SK-N-SH (cell line): ENCODE measurements at regions not wholly inside any gene's neighbourhood (a gene's known extent, or its start where the extent isn't known, plus 50 kb on each side); places are given as distances from the start of the nearest gene placed in this dataset.
"Not testable (repeated sequence)": the region's sequence is repeated elsewhere in the genome, so short reads cannot be mapped to it uniquely, and the experiment has no call there.

Experiments
- CTCF ChIA-PET: fragments of 300-600, 350-600 bp; formaldehyde crosslinking; extraction: SDS; loops from one replicate; lab custom pipeline; 2021; lab: Yijun Ruan, JAX
- POLR2A ChIA-PET: fragments of 350-600 bp; sonication (Branson Sonifier 250); formaldehyde crosslinking; extraction: SDS; loops from one replicate; lab custom pipeline; 2020; ENCODE audit warnings: antibody characterized with exemption, inconsistent platforms; lab: Yijun Ruan, JAX
- DNase-seq: peaks from one replicate; pipeline ENCODE4 v3.0.0; 2012
- H2AFZ ChIP-seq: fragments of 200-600 bp; sonication (generic); 2 replicates; pipeline ENCODE4 v1.8.1; 2016; ENCODE audit warnings: antibody characterized with exemption, mild to moderate bottlenecking, low read depth
- H3F3A ChIP-seq: fragments of 200-600 bp; sonication (generic); replicated peaks from 2 replicates; pipeline ENCODE3; 2016; ENCODE audit warnings: antibody characterized with exemption, mild to moderate bottlenecking; ENCODE audit not compliant: insufficient read depth
- H3K27ac ChIP-seq, 2 experiments: fragments of 200-500 bp in 1 of 2; fragments of 200-600 bp in 1 of 2; sonication (Bioruptor generic) in 1 of 2; sonication (generic), shearing (Covaris generic) in 1 of 2; 2 replicates each; pipeline versions ENCODE4 v1.5.1 to v1.6.1; 2014 to 2016; ENCODE audit warnings: low read depth in 2 of 2, inconsistent platforms in 1 of 2, low read length in 1 of 2, mild to moderate bottlenecking in 1 of 2, mixed read lengths in 1 of 2
- H3K27me3 ChIP-seq: fragments of 200-600 bp; sonication (generic), shearing (Covaris generic); 2 replicates; pipeline ENCODE4 v1.6.1; 2016; ENCODE audit warnings: mixed run types; ENCODE audit not compliant: insufficient read depth
- H3K36me3 ChIP-seq, 2 experiments: fragments of 200-500 bp in 1 of 2; fragments of 200-600 bp in 1 of 2; sonication (Bioruptor generic) in 1 of 2; sonication (generic) in 1 of 2; replicated peaks in 1 of 2; 2 replicates each; pipeline versions ENCODE3 to v1.5.1; 2014 to 2016; ENCODE audit warnings: low read length in 1 of 2, mild to moderate bottlenecking in 1 of 2; ENCODE audit not compliant: insufficient read depth in 2 of 2, control insufficient read depth in 1 of 2
- H3K4me1 ChIP-seq, 2 experiments: fragments of 200-500 bp in 1 of 2; fragments of 200-600 bp in 1 of 2; sonication (Bioruptor generic) in 1 of 2; sonication (generic), shearing (Covaris generic) in 1 of 2; 2 replicates each; pipeline versions ENCODE4 v1.5.1 to v1.6.1; 2014 to 2016; ENCODE audit warnings: low read depth in 1 of 2, low read length in 1 of 2, mixed run types in 1 of 2; ENCODE audit not compliant: insufficient read depth in 2 of 2, control insufficient read depth in 1 of 2
- H3K4me2 ChIP-seq: fragments of 200-600 bp; sonication (generic), shearing (Covaris generic); 2 replicates; pipeline ENCODE4 v1.6.1; 2017; ENCODE audit warnings: mixed run types
- H3K4me3 ChIP-seq, 2 experiments: fragments of 200-500 bp in 1 of 2; fragments of 200-600 bp in 1 of 2; sonication (Bioruptor generic) in 1 of 2; sonication (generic), shearing (Covaris generic) in 1 of 2; 2 replicates each; pipeline versions ENCODE4 v1.5.1 to v1.8.1; 2014 to 2016; ENCODE audit warnings: low read depth in 2 of 2, inconsistent platforms in 1 of 2, low read length in 1 of 2, mild to moderate bottlenecking in 1 of 2, mixed read lengths in 1 of 2, moderate library complexity in 1 of 2
- H3K79me2 ChIP-seq: fragments of 200-600 bp; sonication (generic); 2 replicates; pipeline ENCODE4 v1.8.1; 2017; ENCODE audit warnings: mild to moderate bottlenecking; ENCODE audit not compliant: insufficient read depth
- H3K9ac ChIP-seq: fragments of 200-600 bp; sonication (generic); 2 replicates; pipeline ENCODE4 v1.6.1; 2017; ENCODE audit warnings: mixed run types
- H3K9me2 ChIP-seq: fragments of 200-600 bp; sonication (generic); 2 replicates; pipeline ENCODE4 v1.6.1; 2017; ENCODE audit warnings: mixed run types
- H3K9me3 ChIP-seq: fragments of 200-600 bp; sonication (generic); 2 replicates; pipeline ENCODE4 v1.6.1; 2017; ENCODE audit warnings: mixed run types, mild to moderate bottlenecking, moderate library complexity
- H4K20me1 ChIP-seq: fragments of 200-600 bp; sonication (generic); 2 replicates; pipeline ENCODE4 v1.6.1; 2017; ENCODE audit warnings: mild to moderate bottlenecking, mixed run types; ENCODE audit not compliant: insufficient read depth
- CHD2 ChIP-seq: fragments of 150-350 bp; IDR thresholded peaks from 2 replicates; pipeline ENCODE4 v1.6.1; 2018; ENCODE audit warnings: low read length; ENCODE audit not compliant: partially characterized antibody
- EZH2phosphoT487 ChIP-seq: fragments of 200-600 bp; sonication (generic); IDR thresholded peaks from 2 replicates; pipeline ENCODE4 v1.6.1; 2017; ENCODE audit warnings: low read depth, mixed run types, mild to moderate bottlenecking, antibody characterized with exemption, moderate library complexity, borderline replicate concordance
- GABPA ChIP-seq: IDR thresholded peaks from 2 replicates; pipeline ENCODE4 v1.4.0; 2012; ENCODE audit warnings: low read depth, mild to moderate bottlenecking
- JUND ChIP-seq: IDR thresholded peaks from 2 replicates; pipeline ENCODE4 v1.4.0; 2012
- MXI1 ChIP-seq: IDR thresholded peaks from 2 replicates; pipeline ENCODE4 v1.6.1; 2012; ENCODE audit warnings: mild to moderate bottlenecking, low read depth, low read length, improper control_type of control experiment
- NRF1 ChIP-seq: IDR thresholded peaks from 2 replicates; pipeline ENCODE4 v1.6.1; 2012; ENCODE audit warnings: low read depth, mild to moderate bottlenecking, low read length
- PBX3 ChIP-seq: IDR thresholded peaks from 2 replicates; pipeline ENCODE4; 2012
- POLR2AphosphoS5 ChIP-seq: IDR thresholded peaks from 2 replicates; pipeline ENCODE4 v1.6.1; 2012; ENCODE audit warnings: low read depth, low read length
- RAD21 ChIP-seq: IDR thresholded peaks from 2 replicates; pipeline ENCODE4 v1.6.1; 2012; ENCODE audit warnings: mild to moderate bottlenecking, low read length
- RFX5 ChIP-seq: IDR thresholded peaks from 2 replicates; pipeline ENCODE4 v1.6.1; 2012; ENCODE audit warnings: mild to moderate bottlenecking, improper control_type of control experiment, low read length
- RXRA ChIP-seq: IDR thresholded peaks from 2 replicates; pipeline ENCODE4 v1.4.0; 2012; ENCODE audit warnings: low read depth, mild to moderate bottlenecking, borderline replicate concordance
- SIN3A ChIP-seq: IDR thresholded peaks from 2 replicates; pipeline ENCODE4 v1.6.1; 2012; ENCODE audit warnings: low read depth, mild to moderate bottlenecking, low read length, moderate library complexity, borderline replicate concordance
- SMC3 ChIP-seq: IDR thresholded peaks from 2 replicates; pipeline ENCODE4 v1.6.1; 2012; ENCODE audit warnings: low read depth, low read length, improper control_type of control experiment
- TAF1 ChIP-seq: IDR thresholded peaks from 2 replicates; pipeline ENCODE4 v1.6.1; 2012; ENCODE audit warnings: low read depth, mild to moderate bottlenecking, low read length, moderate library complexity, borderline replicate concordance
- USF2 ChIP-seq: fragments of 150-350 bp; IDR thresholded peaks from 2 replicates; pipeline ENCODE4 v1.6.1; 2017; ENCODE audit warnings: antibody characterized with exemption, low read length, low read depth, borderline replicate concordance
- YY1 ChIP-seq: IDR thresholded peaks from 2 replicates; pipeline ENCODE4 v1.4.0; 2012; ENCODE audit warnings: low read depth, mild to moderate bottlenecking
- WGBS: methylation state at CpG from one replicate; pipeline ENCODE4 v1.1.6; 2017; ENCODE audit warnings: low lambda C conversion rate; 5-methylcytosine and 5-hydroxymethylcytosine counted together
- TF ChIP-seq, protein P1 (sequence below): IDR thresholded peaks from 2 replicates; pipeline ENCODE4 v1.4.0; 2012; ENCODE audit warnings: low read depth, borderline replicate concordance
- TF ChIP-seq, protein P2 (sequence below): IDR thresholded peaks from 2 replicates; pipeline ENCODE4 v1.4.0; 2012; ENCODE audit warnings: low read depth, borderline replicate concordance
- TF ChIP-seq, protein P3 (sequence below): IDR thresholded peaks from 2 replicates; pipeline ENCODE4 v1.4.0; 2012; ENCODE audit warnings: low read depth

GRCh38 chr12:128040971-128041370 is 226.0 kb upstream of the TMEM132C start (continued):
- TF ChIP-seq EZH2phosphoT487: no peak
- TF ChIP-seq, protein P1, sequence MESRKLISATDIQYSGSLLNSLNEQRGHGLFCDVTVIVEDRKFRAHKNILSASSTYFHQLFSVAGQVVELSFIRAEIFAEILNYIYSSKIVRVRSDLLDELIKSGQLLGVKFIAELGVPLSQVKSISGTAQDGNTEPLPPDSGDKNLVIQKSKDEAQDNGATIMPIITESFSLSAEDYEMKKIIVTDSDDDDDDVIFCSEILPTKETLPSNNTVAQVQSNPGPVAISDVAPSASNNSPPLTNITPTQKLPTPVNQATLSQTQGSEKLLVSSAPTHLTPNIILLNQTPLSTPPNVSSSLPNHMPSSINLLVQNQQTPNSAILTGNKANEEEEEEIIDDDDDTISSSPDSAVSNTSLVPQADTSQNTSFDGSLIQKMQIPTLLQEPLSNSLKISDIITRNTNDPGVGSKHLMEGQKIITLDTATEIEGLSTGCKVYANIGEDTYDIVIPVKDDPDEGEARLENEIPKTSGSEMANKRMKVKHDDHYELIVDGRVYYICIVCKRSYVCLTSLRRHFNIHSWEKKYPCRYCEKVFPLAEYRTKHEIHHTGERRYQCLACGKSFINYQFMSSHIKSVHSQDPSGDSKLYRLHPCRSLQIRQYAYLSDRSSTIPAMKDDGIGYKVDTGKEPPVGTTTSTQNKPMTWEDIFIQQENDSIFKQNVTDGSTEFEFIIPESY: no peak
- TF ChIP-seq USF2: no peak
- no peak for TF ChIP-seq GABPA
- no peak for TF ChIP-seq POLR2AphosphoS5
- no peak for TF ChIP-seq SIN3A
- TF ChIP-seq CHD2: no peak
- no peak for TF ChIP-seq RFX5
- TF ChIP-seq RXRA: no peak
- TF ChIP-seq, all 33 proteins: peak for 0

- H4K20me1 ChIP-seq, H3K4me1 ChIP-seq, POLR2A ChIA-PET, H2AFZ ChIP-seq, H3K27me3 ChIP-seq, H3K9me2 ChIP-seq, DNase-seq, H3K4me3 ChIP-seq, H3K27ac ChIP-seq, H3K36me3 ChIP-seq, CTCF ChIA-PET, H3K9me3 ChIP-seq, H3K4me2 ChIP-seq, H3K9ac ChIP-seq, H3K79me2 ChIP-seq, H3F3A ChIP-seq: not testable (repeated sequence)
- 37% methylated on average over 7 of the region's 10 CpGs for WGBS
These were observed 224.7 kb upstream of the TMEM132C start for GRCh38 chr12:128042283-128042682.

- CTCF ChIA-PET: no interaction called here
- Histone ChIP-seq H4K20me1 (no peaks in the 10 kb centered on the region), H3K4me2 (no peak overlapping the region), H3K9me2 (no peaks in the 10 kb centered on the region), H3K27ac (no peak overlapping the region), H3F3A (no peaks in the 10 kb centered on the region), H3K9me3 (no peaks in the 10 kb centered on the region), H3K9ac (no peak overlapping the region), H3K4me1 (no peaks in the 10 kb centered on the region), H3K27me3 (no peaks in the 10 kb centered on the region), H3K79me2 (no peaks in the 10 kb centered on the region), H3K4me3 (no peak overlapping the region), H2AFZ (no peak overlapping the region), H3K36me3 (no peaks in the 10 kb centered on the region)
- no peak for TF ChIP-seq GABPA
- TF ChIP-seq, protein P2, sequence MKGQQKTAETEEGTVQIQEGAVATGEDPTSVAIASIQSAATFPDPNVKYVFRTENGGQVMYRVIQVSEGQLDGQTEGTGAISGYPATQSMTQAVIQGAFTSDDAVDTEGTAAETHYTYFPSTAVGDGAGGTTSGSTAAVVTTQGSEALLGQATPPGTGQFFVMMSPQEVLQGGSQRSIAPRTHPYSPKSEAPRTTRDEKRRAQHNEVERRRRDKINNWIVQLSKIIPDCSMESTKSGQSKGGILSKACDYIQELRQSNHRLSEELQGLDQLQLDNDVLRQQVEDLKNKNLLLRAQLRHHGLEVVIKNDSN: no peak
- TF ChIP-seq PBX3: no peak
- TF ChIP-seq MXI1: no peak
- TF ChIP-seq RFX5: no peak
- no peak for TF ChIP-seq TAF1
- no peak for TF ChIP-seq POLR2AphosphoS5
- no peak for TF ChIP-seq EZH2phosphoT487
- no peak for TF ChIP-seq SMC3
- no peak for TF ChIP-seq NRF1
- no peak for TF ChIP-seq JUND
- no peak for TF ChIP-seq CHD2
- TF ChIP-seq, protein P3, sequence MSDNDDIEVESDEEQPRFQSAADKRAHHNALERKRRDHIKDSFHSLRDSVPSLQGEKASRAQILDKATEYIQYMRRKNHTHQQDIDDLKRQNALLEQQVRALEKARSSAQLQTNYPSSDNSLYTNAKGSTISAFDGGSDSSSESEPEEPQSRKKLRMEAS: no peak
- TF ChIP-seq RAD21: no peak
- TF ChIP-seq YY1: no peak
- whole genome bisulfite sequencing: 15% methylated on average over 3 of the region's 3 CpGs
- POLR2A ChIA-PET: no interaction called here
- DNase-seq: no peak
These were observed 224.1 kb upstream of the TMEM132C start for GRCh38 chr12:128042825-128043224.
